Activated B cell treated with CpG ODN at 0.5 μM for 24 hours (primary cell): ENCODE measurements at regions not wholly inside any gene's neighbourhood (a gene's known extent, or its start where the extent isn't known, plus 50 kb on each side); places are given as distances from the start of the nearest gene placed in this dataset.

ENCODE experiments used
- ATAC-seq: fragments of 200-7000 bp; cut with Tn5 transposase; one replicate; pipeline ENCODE4 v1.10.0; 2021; ENCODE audit warnings: low read depth, mild to moderate bottlenecking, moderate library complexity
- CTCF ChIA-PET: fragments of 350-600 bp; sonication (Branson Sonifier 250); formaldehyde crosslinking; loops from one replicate; lab custom pipeline; 2021; ENCODE audit warnings: antibody characterized with exemption; lab: Charles Lee
- POLR2A ChIA-PET: fragments of 350-600 bp; sonication (Branson Sonifier 250); formaldehyde crosslinking; loops from one replicate; lab custom pipeline; 2021; ENCODE audit warnings: antibody characterized with exemption; lab: Charles Lee
- DNase-seq: peaks from one replicate; pipeline ENCODE4 v3.0.0; 2022
- H3K27ac Mint-ChIP-seq: one replicate; pipeline ENCODE4 v1.8.0; 2020; ENCODE audit warnings: mixed read lengths
- H3K27me3 Mint-ChIP-seq: one replicate; pipeline ENCODE4 v1.8.0; 2021; ENCODE audit warnings: mixed read lengths
- H3K36me3 Mint-ChIP-seq: one replicate; pipeline ENCODE4 v1.8.0; 2021; ENCODE audit warnings: low read depth, mixed read lengths
- H3K4me1 Mint-ChIP-seq: one replicate; pipeline ENCODE4 v1.8.0; 2021; ENCODE audit warnings: mixed read lengths
- H3K4me3 Mint-ChIP-seq: one replicate; pipeline ENCODE4 v1.8.0; 2020; ENCODE audit warnings: mild to moderate bottlenecking, mixed read lengths
- H3K9me3 Mint-ChIP-seq: one replicate; pipeline ENCODE4 v1.8.0; 2020; ENCODE audit warnings: mixed read lengths
- CTCF ChIP-seq: fragments of 200-600 bp; IDR thresholded peaks from one replicate; pipeline ENCODE4 v1.8.0; 2022; ENCODE audit warnings: antibody characterized with exemption, mild to moderate bottlenecking
- intact Hi-C: fragments of 100-400 bp; cut with micrococcal nuclease; formaldehyde crosslinking; loops from one replicate; pipeline ENCODE4 v1.15.1; 2024

GRCh38 chr10:111488668-111489067 lies 411.8 kb downstream of the ADRA2A start:
- H3K36me3 Mint-ChIP-seq, result no peaks in the 10 kb centered on the region
- no peaks in the 10 kb centered on the region for H3K27me3 Mint-ChIP-seq
- ChIA-PET POLR2A (no interaction called here), CTCF (no interaction called here)
- intact Hi-C loops, result no loop called here
- no peak overlapping the region for H3K27ac Mint-ChIP-seq
- H3K4me1 Mint-ChIP-seq, result no peaks in the 10 kb centered on the region
- H3K9me3 Mint-ChIP-seq, result peaks cover 35% of the 10 kb centered on the region
- no peak for ATAC-seq
- TF ChIP-seq CTCF, result no peak
- DNase-seq, result no peak
- H3K4me3 Mint-ChIP-seq, result no peak overlapping the region

DNA sequence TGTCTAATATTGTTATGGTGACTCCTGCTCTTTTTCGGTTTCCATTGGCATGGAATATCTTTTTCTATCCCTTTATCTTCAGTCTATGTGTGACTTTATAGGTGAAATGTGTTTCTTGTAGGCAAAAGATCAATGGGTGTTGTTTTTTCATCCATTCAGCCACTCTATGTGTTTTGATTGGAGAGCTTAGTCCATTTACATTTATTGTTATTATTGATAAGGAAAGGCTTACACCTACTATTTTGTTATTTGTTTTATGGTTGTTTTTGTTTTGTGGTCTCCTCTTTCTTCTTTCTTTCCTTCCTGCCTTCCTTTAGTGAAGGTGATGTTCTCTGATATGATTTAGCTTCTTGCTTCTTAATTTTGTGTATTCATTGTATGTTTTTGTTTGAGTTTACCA lies 414.3 kb downstream of the ADRA2A start:
- intact Hi-C loops, result no loop called here
- no peaks in the 10 kb centered on the region for H3K4me1 Mint-ChIP-seq
- no peaks in the 10 kb centered on the region for H3K36me3 Mint-ChIP-seq
- H3K9me3 Mint-ChIP-seq, result peaks cover 35% of the 10 kb centered on the region
- DNase-seq (no peak), ATAC-seq (no peak)
- H3K27me3 Mint-ChIP-seq, result no peaks in the 10 kb centered on the region
- CTCF ChIA-PET, result no interaction called here
- H3K4me3 Mint-ChIP-seq, result no peak overlapping the region
- POLR2A ChIA-PET, result no interaction called here
- H3K27ac Mint-ChIP-seq, result no peak overlapping the region
- TF ChIP-seq CTCF, result no peak

GRCh38 chr10:111493024-111493625 lies 416.3 kb downstream of the ADRA2A start:
- no peak overlapping the region for H3K4me3 Mint-ChIP-seq
- CTCF ChIA-PET, result no interaction called here

GRCh38 chr10:111498560-111498959 lies 421.7 kb downstream of the ADRA2A start:
- intact Hi-C loops, result no loop called here
- no peak for TF ChIP-seq CTCF
- CTCF ChIA-PET, result no interaction called here

More at GRCh38 chr10:111493024-111493625, 416.3 kb downstream of the ADRA2A start:
- H3K4me1 Mint-ChIP-seq, result no peaks in the 10 kb centered on the region
- intact Hi-C loops, result no loop called here
- no peak overlapping the region for H3K27ac Mint-ChIP-seq
- H3K9me3 Mint-ChIP-seq, result peaks cover 28% of the 10 kb centered on the region
- no peaks in the 10 kb centered on the region for H3K36me3 Mint-ChIP-seq
- TF ChIP-seq CTCF, result no peak
- POLR2A ChIA-PET, result no interaction called here
- peaks cover 5% of the 10 kb centered on the region for H3K27me3 Mint-ChIP-seq
- ATAC-seq, result no peak
- no peak for DNase-seq

DNA sequence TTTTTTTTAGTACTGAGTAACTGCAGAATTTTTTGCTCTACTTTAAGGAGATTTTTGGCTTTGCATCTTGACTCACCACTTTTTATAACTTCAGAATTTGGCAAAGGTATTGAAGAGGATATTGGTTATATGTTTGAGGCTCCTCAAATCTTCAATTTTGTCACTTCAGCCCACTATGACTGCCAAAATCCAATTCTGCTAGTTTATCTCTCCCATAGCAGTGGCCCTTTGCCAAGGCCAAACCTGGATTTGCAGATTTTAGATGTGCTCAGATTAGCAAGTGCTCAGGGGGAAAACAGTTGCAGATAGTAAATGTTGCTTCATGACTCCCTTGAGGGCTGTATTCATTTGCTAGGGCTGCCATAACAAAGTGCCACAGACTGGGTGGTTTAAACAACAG lies 427.5 kb downstream of the ADRA2A start:
- no peak for ATAC-seq
- intact Hi-C loops, result no loop called here
- DNase-seq, result no peak
- Mint-ChIP-seq H3K4me3 (no peak overlapping the region), H3K27ac (no peak overlapping the region), H3K27me3 (peaks cover 5% of the 10 kb centered on the region), H3K9me3 (peaks cover 8% of the 10 kb centered on the region), H3K4me1 (no peaks in the 10 kb centered on the region), H3K36me3 (no peaks in the 10 kb centered on the region)
- POLR2A ChIA-PET, result no interaction called here
- no peak for TF ChIP-seq CTCF
- CTCF ChIA-PET, result no interaction called here

More at GRCh38 chr10:111498560-111498959, 421.7 kb downstream of the ADRA2A start:
- Mint-ChIP-seq H3K27me3 (peaks cover 5% of the 10 kb centered on the region), H3K4me3 (no peak overlapping the region), H3K4me1 (no peaks in the 10 kb centered on the region), H3K27ac (no peak overlapping the region), H3K9me3 (peaks cover 5% of the 10 kb centered on the region), H3K36me3 (no peaks in the 10 kb centered on the region)
- POLR2A ChIA-PET, result no interaction called here
- DNase-seq, result no peak
- ATAC-seq, result no peak
